Right atrium auricular region (tissue), 2 donors: ENCODE measurements at regions not wholly inside any gene's neighbourhood (a gene's known extent, or its start where the extent isn't known, plus 50 kb on each side); places are given as distances from the start of the nearest gene placed in this dataset.

Source experiments
- DNase-seq: peaks from one replicate; pipeline ENCODE4 v3.0.0-alpha.2; 2019; ENCODE audit warnings: low spot score
- H3K27ac ChIP-seq, 2 donors: fragments of 200-600 bp; sonication (generic); 1 replicate in 1 of 2; 2 replicates in 1 of 2; pipeline ENCODE4 v1.5.1; 2016 to 2019
- H3K27me3 ChIP-seq, 2 donors: fragments of 200-600 bp; sonication (generic); one replicate each; pipeline versions ENCODE4 v1.5.1 to v1.6.0; 2017 to 2019
- H3K36me3 ChIP-seq: fragments of 200-600 bp; sonication (generic); one replicate; pipeline ENCODE4 v1.5.1; 2016
- H3K4me1 ChIP-seq, 2 donors: fragments of 200-600 bp; sonication (generic); one replicate each; pipeline versions ENCODE4 v1.5.1 to v1.6.0; 2017 to 2019
- H3K4me3 ChIP-seq, 2 donors: fragments of 200-600 bp; sonication (generic); 1 replicate in 1 of 2; 2 replicates in 1 of 2; pipeline ENCODE4 v1.5.1; 2017 to 2019; ENCODE audit warnings: mild to moderate bottlenecking in 1 of 2, moderate library complexity in 1 of 2
- H3K9me3 ChIP-seq, 2 donors: fragments of 200-600 bp; sonication (generic); one replicate each; pipeline ENCODE4 v1.5.1; 2019
- CTCF ChIP-seq, 2 donors: fragments of 200-600 bp; sonication (generic); IDR thresholded peaks; one replicate each; pipeline ENCODE4 v1.5.1; 2019; ENCODE audit warnings: antibody characterized with exemption in 2 of 2

- no peaks in the 10 kb centered on the region for H3K9me3 ChIP-seq
- DNase-seq, result no peak
- H3K4me1 ChIP-seq, result no peaks in the 10 kb centered on the region
- H3K36me3 ChIP-seq, result no peaks in the 10 kb centered on the region
- no peak overlapping the region for H3K27ac ChIP-seq
- no peak for TF ChIP-seq CTCF (IDR thresholded peaks at IDR 0.05)
- H3K4me3 ChIP-seq, result no peak overlapping the region
- H3K27me3 ChIP-seq, result no peaks in the 10 kb centered on the region
These were observed 753.9 kb upstream of the PTPRD start for GRCh38 chr9:11366585-11367129.

GRCh38 chr9:11374926-11375325 lies 762.1 kb upstream of the PTPRD start:
- no peak for DNase-seq
- Histone ChIP-seq H3K36me3 (no peaks in the 10 kb centered on the region), H3K4me1 (no peaks in the 10 kb centered on the region), H3K27ac (no peak overlapping the region), H3K4me3 (no peak overlapping the region), H3K9me3 (no peaks in the 10 kb centered on the region), H3K27me3 (no peaks in the 10 kb centered on the region)
- TF ChIP-seq CTCF (IDR thresholded peaks at IDR 0.05), result no peak

- no peak overlapping the region for H3K4me3 ChIP-seq
- no peaks in the 10 kb centered on the region for H3K27me3 ChIP-seq
- no peak overlapping the region for H3K27ac ChIP-seq
- H3K9me3 ChIP-seq, result peaks cover 0 to 37% of the 10 kb centered on the region in 2 donors
- no peak for TF ChIP-seq CTCF (IDR thresholded peaks at IDR 0.05)
- H3K36me3 ChIP-seq, result no peaks in the 10 kb centered on the region
- no peaks in the 10 kb centered on the region for H3K4me1 ChIP-seq
- DNase-seq, result no peak
These were observed 789.8 kb upstream of the PTPRD start for GRCh38 chr9:11402621-11403020.

- Histone ChIP-seq H3K4me3 (no peak overlapping the region), H3K36me3 (no peaks in the 10 kb centered on the region), H3K4me1 (no peaks in the 10 kb centered on the region), H3K27ac (no peak overlapping the region), H3K27me3 (no peaks in the 10 kb centered on the region), H3K9me3 (no peaks in the 10 kb centered on the region)
- TF ChIP-seq CTCF (IDR thresholded peaks at IDR 0.05), result no peak
- no peak for DNase-seq
These were observed 801.4 kb upstream of the PTPRD start for GRCh38 chr9:11414241-11414640.

- H3K9me3 ChIP-seq, result no peaks in the 10 kb centered on the region
- H3K27ac ChIP-seq, result no peak overlapping the region
- TF ChIP-seq CTCF (IDR thresholded peaks at IDR 0.05), result no peak
- H3K27me3 ChIP-seq, result no peaks in the 10 kb centered on the region
- no peak for DNase-seq
- H3K4me3 ChIP-seq, result no peak overlapping the region
- no peaks in the 10 kb centered on the region for H3K4me1 ChIP-seq
- H3K36me3 ChIP-seq, result no peaks in the 10 kb centered on the region
These were observed 805.0 kb upstream of the PTPRD start for GRCh38 chr9:11417782-11418181.

- no peak overlapping the region for H3K4me3 ChIP-seq
- TF ChIP-seq CTCF (IDR thresholded peaks at IDR 0.05), result no peak
- no peaks in the 10 kb centered on the region for H3K36me3 ChIP-seq
- no peak overlapping the region for H3K27ac ChIP-seq
- DNase-seq, result no peak
- no peaks in the 10 kb centered on the region for H3K4me1 ChIP-seq
- H3K9me3 ChIP-seq, result no peaks in the 10 kb centered on the region
- H3K27me3 ChIP-seq, result no peaks in the 10 kb centered on the region
These were observed 818.7 kb upstream of the PTPRD start for GRCh38 chr9:11431490-11431889.
